Right hindlimb (tissue), 1 donor: ENCODE measurements at regions not wholly inside any gene's neighbourhood (a gene's known extent, or its start where the extent isn't known, plus 50 kb on each side); places are given as distances from the start of the nearest gene placed in this dataset.
"Not testable (repeated sequence)": the region's sequence is repeated elsewhere in the genome, so short reads cannot be mapped to it uniquely, and the experiment has no call there.

Source experiments
- DNase-seq: peaks from one replicate; pipeline ENCODE4 v3.0.0-alpha.2; 2018

GRCh38 chr9:88278036-88278435 lies 110.2 kb upstream of the SPIN1 start:
- DNase-seq: no peak

- no peak for DNase-seq
Observed at GRCh38 chr9:88274078-88274477, 114.2 kb upstream of the SPIN1 start.

- DNase-seq: no peak
Observed at GRCh38 chr9:88272986-88273385, 115.3 kb upstream of the SPIN1 start.

GRCh38 chr9:88270413-88270812 lies 117.8 kb upstream of the SPIN1 start:
- DNase-seq: no peak

- no peak for DNase-seq
Observed at GRCh38 chr9:88268886-88269285, 119.4 kb upstream of the SPIN1 start.

GRCh38 chr9:88267283-88267682 lies 121.0 kb upstream of the SPIN1 start:
- DNase-seq: no peak

- DNase-seq: no peak
Observed at GRCh38 chr9:88266416-88266815, 121.8 kb upstream of the SPIN1 start.

- DNase-seq: peak; percentile 29
Observed at GRCh38 chr9:88259001-88259400, 120.7 kb upstream of the SPATA31C2 start.

GRCh38 chr9:88258601-88259000 lies 120.3 kb upstream of the SPATA31C2 start:
- DNase-seq: peak; percentile 91

GRCh38 chr9:88258024-88258423 lies 119.7 kb upstream of the SPATA31C2 start:
- peak; percentile 92 for DNase-seq

- DNase-seq: no peak
Observed at GRCh38 chr9:88256216-88256615, 117.9 kb upstream of the SPATA31C2 start.

- DNase-seq: not testable (repeated sequence)
Observed at GRCh38 chr9:88255806-88256205, 117.5 kb upstream of the SPATA31C2 start.

- DNase-seq: no peak
Observed at GRCh38 chr9:88251903-88252302, 113.6 kb upstream of the SPATA31C2 start.

GRCh38 chr9:88243736-88244135 lies 105.5 kb upstream of the SPATA31C2 start:
- DNase-seq: no peak

GRCh38 chr9:88242879-88243278 lies 104.6 kb upstream of the SPATA31C2 start:
- no peak for DNase-seq

- DNase-seq: no peak
Observed at GRCh38 chr9:88237991-88238571, 99.8 kb upstream of the SPATA31C2 start.

- peak; percentile 74 for DNase-seq
Observed at GRCh38 chr9:88237479-88237961, 99.2 kb upstream of the SPATA31C2 start.

GRCh38 chr9:88236511-88237478 lies 98.5 kb upstream of the SPATA31C2 start:
- DNase-seq: peak; percentile 83

- DNase-seq: no peak
Observed at GRCh38 chr9:88235615-88236014, 97.3 kb upstream of the SPATA31C2 start.

- DNase-seq: no peak
Observed at GRCh38 chr9:88234114-88234513, 95.8 kb upstream of the SPATA31C2 start.

GRCh38 chr9:88233091-88233490 lies 94.8 kb upstream of the SPATA31C2 start:
- DNase-seq: no peak

GRCh38 chr9:88230612-88231011 lies 92.3 kb upstream of the SPATA31C2 start:
- no peak for DNase-seq

- no peak for DNase-seq
Observed at GRCh38 chr9:88229434-88229833, 91.2 kb upstream of the SPATA31C2 start.

- DNase-seq: no peak
Observed at GRCh38 chr9:88224938-88225337, 86.7 kb upstream of the SPATA31C2 start.
